Osteocyte (in vitro differentiated cells): ENCODE measurements at regions not wholly inside any gene's neighbourhood (a gene's known extent, or its start where the extent isn't known, plus 50 kb on each side); places are given as distances from the start of the nearest gene placed in this dataset.
A peak's percentile ranks its signal among the peaks of the same experiment; 100 is the strongest.

ENCODE experiments used
- DNase-seq: peaks from one replicate; pipeline ENCODE4 v3.0.0; 2021; ENCODE audit warnings: mixed read lengths; ENCODE audit not compliant: unreplicated experiment; ENCODE audit errors: extremely low spot score
- H3K27ac Mint-ChIP-seq: one replicate; pipeline ENCODE4 v1.8.0; 2021; ENCODE audit warnings: mild to moderate bottlenecking, mixed read lengths; ENCODE audit not compliant: unreplicated experiment
- H3K27me3 Mint-ChIP-seq: one replicate; pipeline ENCODE4 v1.8.0; 2021; ENCODE audit warnings: mixed read lengths; ENCODE audit not compliant: unreplicated experiment
- H3K36me3 Mint-ChIP-seq: one replicate; pipeline ENCODE4 v1.8.0; 2021; ENCODE audit warnings: mixed read lengths; ENCODE audit not compliant: unreplicated experiment
- H3K4me1 Mint-ChIP-seq: one replicate; pipeline ENCODE4 v1.8.0; 2021; ENCODE audit warnings: mixed read lengths; ENCODE audit not compliant: unreplicated experiment
- H3K4me3 Mint-ChIP-seq: one replicate; pipeline ENCODE4 v1.8.0; 2021; ENCODE audit warnings: mild to moderate bottlenecking, moderate library complexity, mixed read lengths; ENCODE audit not compliant: unreplicated experiment
- H3K9me3 Mint-ChIP-seq: one replicate; pipeline ENCODE4 v1.8.0; 2021; ENCODE audit warnings: mixed read lengths; ENCODE audit not compliant: unreplicated experiment
- TF ChIP-seq, protein P1 (sequence below): fragments of 200-600 bp; sonication (generic); IDR thresholded peaks from 2 replicates; pipeline ENCODE4 v1.5.0; 2021; ENCODE audit warnings: antibody characterized with exemption, mild to moderate bottlenecking, moderate library complexity

DNA sequence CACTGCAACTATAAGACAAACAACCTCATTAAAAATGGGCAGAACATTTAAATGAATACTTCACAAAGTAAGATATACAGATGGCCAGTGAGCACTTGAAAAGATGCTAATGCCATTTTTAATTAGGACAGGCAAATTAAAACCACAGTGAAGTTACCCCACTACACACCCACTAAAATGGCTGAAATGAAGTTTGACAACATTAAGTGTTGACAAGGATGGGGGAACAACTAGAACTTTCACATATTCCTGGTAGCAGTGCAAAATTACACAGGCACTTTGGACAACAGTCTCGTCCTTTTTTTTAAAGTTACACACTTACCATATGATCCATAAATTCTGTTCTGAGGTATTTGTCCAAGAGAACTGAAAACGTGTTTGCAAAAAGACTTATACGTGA lies 278.9 kb upstream of the DIO3 start:
- no peaks in the 10 kb centered on the region for H3K4me1 Mint-ChIP-seq
- H3K9me3 Mint-ChIP-seq, result no peaks in the 10 kb centered on the region
- TF ChIP-seq, protein P1, sequence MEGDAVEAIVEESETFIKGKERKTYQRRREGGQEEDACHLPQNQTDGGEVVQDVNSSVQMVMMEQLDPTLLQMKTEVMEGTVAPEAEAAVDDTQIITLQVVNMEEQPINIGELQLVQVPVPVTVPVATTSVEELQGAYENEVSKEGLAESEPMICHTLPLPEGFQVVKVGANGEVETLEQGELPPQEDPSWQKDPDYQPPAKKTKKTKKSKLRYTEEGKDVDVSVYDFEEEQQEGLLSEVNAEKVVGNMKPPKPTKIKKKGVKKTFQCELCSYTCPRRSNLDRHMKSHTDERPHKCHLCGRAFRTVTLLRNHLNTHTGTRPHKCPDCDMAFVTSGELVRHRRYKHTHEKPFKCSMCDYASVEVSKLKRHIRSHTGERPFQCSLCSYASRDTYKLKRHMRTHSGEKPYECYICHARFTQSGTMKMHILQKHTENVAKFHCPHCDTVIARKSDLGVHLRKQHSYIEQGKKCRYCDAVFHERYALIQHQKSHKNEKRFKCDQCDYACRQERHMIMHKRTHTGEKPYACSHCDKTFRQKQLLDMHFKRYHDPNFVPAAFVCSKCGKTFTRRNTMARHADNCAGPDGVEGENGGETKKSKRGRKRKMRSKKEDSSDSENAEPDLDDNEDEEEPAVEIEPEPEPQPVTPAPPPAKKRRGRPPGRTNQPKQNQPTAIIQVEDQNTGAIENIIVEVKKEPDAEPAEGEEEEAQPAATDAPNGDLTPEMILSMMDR, result no peak
- DNase-seq, result no peak
- H3K27me3 Mint-ChIP-seq, result peaks cover 22% of the 10 kb centered on the region
- no peak overlapping the region for H3K4me3 Mint-ChIP-seq
- no peaks in the 10 kb centered on the region for H3K36me3 Mint-ChIP-seq
- H3K27ac Mint-ChIP-seq, result no peak overlapping the region

DNA sequence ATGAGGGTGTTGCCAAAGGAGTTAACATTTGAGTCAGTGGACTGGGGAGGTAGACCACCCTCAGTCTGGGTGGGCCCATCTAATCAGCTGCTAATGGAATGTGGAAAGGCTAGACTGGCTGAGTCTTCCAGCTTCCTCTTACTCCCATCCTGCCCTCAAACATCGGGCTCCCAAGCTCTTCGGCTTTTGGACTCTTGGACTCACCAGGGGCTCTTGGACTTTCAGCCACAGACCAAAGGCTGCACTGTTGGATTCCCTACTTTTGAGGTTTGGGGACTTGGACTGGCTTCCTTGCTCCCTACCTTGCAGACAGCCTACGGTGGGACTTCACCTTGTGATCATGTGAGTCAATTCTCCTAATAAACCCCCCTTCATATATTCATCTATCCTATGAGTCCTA lies 276.6 kb upstream of the DIO3 start:
- DNase-seq, result no peak
- Mint-ChIP-seq H3K4me1 (no peaks in the 10 kb centered on the region), H3K36me3 (no peaks in the 10 kb centered on the region), H3K27ac (no peak overlapping the region), H3K9me3 (no peaks in the 10 kb centered on the region), H3K4me3 (no peak overlapping the region), H3K27me3 (peaks cover 19% of the 10 kb centered on the region)
- TF ChIP-seq, protein P1, result no peak

DNA sequence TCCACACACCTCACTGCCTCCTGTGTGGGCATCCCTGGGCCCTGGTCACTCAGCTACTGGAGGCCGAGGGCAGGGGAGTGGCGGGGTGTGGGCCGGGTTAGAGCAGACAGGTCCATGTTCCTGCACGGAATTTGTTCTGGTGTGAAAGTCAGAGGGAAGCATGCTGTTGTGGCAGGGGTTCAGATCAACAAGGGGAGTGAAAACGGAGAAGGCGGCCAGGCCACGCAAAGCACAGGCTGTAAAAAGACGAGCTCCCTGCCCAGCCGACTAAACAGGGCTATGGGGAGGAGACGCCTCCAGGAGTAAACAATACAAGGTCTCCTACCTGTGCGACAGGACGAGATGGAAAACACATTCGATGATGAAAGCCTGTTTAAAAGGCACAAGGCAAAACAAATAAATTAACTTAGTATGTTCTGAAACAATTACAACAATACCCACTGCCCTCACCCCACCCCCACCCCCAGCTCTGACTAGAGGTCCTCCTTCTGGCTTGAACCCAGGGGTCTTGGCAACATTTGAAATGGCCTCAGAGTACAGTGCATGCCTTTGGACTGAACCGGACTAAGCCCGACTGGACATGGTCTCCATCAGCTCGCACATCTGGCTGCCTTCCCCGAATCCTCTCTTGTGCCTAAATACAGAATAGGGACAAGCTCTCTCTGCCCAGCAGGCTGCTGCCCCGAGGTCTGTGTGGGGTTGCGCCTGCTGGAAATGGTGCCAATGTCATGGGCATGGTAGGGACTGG lies 274.9 kb upstream of the DIO3 start:
- no peak overlapping the region for H3K27ac Mint-ChIP-seq
- no peaks in the 10 kb centered on the region for H3K4me1 Mint-ChIP-seq
- H3K36me3 Mint-ChIP-seq, result no peaks in the 10 kb centered on the region
- peaks cover 10% of the 10 kb centered on the region for H3K27me3 Mint-ChIP-seq
- no peak overlapping the region for H3K4me3 Mint-ChIP-seq
- DNase-seq, result no peak
- H3K9me3 Mint-ChIP-seq, result no peaks in the 10 kb centered on the region
- TF ChIP-seq, protein P1, result no peak

DNA sequence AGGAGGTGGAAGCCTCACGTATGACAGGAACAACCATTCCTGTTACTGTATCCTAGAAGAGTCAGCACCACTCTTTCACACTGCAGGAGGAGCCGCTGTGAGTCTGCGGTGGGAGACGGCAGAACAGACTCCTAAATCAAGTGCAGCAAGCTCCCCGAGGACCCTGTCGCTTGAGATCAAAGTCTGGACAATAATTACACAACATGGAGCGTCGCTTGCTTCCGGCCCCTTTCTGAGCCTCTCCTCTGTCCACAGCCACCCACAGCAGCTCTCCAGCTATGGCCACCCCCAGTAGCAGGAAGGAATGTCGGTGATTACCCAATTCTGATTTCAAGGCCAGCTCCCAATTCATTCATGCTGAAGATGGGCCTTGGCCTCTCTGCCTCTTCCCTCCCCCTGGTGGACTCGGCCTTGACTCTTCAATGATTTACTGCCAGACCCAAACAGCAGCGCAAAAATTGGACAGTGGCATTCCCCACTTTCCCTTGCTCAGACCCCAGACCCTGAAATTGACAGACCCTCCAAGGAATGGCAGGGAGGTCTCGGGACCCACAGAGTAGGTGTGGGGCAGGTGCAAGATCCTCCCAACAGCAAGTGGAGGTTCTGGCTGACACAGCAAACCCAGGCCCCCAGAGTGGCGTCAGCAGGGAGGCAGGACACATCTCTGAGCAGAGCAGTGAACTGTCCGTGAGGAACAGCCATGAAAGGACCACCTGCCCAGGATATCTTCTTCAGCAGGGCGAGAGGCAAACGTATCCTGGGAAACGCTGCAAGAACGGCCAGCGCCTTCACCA lies 272.7 kb upstream of the DIO3 start:
- no peaks in the 10 kb centered on the region for H3K4me1 Mint-ChIP-seq
- no peaks in the 10 kb centered on the region for H3K36me3 Mint-ChIP-seq
- no peaks in the 10 kb centered on the region for H3K9me3 Mint-ChIP-seq
- peaks cover 3% of the 10 kb centered on the region for H3K27me3 Mint-ChIP-seq
- DNase-seq, result peak; percentile 64
- no peak overlapping the region for H3K4me3 Mint-ChIP-seq
- no peak overlapping the region for H3K27ac Mint-ChIP-seq
- TF ChIP-seq, protein P1, result no peak

DNA sequence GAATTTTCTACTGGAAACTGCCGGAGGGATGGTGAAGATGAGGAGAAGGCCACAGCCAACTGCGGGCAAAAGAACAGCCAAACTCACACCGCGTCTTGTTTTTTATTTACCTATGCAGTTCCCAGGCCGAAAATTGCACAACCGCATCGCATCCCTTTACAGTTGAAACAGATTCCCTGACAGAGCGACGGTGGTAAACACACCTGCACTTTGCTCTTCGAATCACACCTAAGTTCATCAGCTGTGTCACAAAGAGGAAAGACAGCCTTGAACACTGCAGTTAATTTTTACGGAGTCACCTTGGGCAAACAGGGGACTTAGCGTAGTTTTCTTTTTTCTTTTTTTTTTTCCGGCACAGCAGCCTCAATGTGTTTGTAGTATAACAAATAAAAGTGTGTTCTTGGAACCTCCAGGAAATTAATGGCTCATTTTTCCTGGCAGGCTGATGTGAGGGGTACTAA lies 272.0 kb upstream of the DIO3 start:
- TF ChIP-seq, protein P1, result no peak
- H3K4me3 Mint-ChIP-seq, result no peak overlapping the region
- H3K9me3 Mint-ChIP-seq, result no peaks in the 10 kb centered on the region
- DNase-seq, result no peak
- H3K4me1 Mint-ChIP-seq, result no peaks in the 10 kb centered on the region
- no peak overlapping the region for H3K27ac Mint-ChIP-seq
- peaks cover 3% of the 10 kb centered on the region for H3K27me3 Mint-ChIP-seq
- H3K36me3 Mint-ChIP-seq, result no peaks in the 10 kb centered on the region
